Activated naive CD8-positive, alpha-beta T cell treated with anti-CD3 and anti-CD28 coated beads, Interleukin-2, amount 50 U/mL, for 24 hours (primary cell): ENCODE measurements at regions not wholly inside any gene's neighbourhood (a gene's known extent, or its start where the extent isn't known, plus 50 kb on each side); places are given as distances from the start of the nearest gene placed in this dataset.

Experiments
- ATAC-seq: fragments of 150-1000 bp; cut with Tn5 transposase; one replicate; pipeline ENCODE4 v1.10.0; 2021
- DNase-seq: peaks from one replicate; pipeline ENCODE4 v3.0.0; 2021
- H3K27ac Mint-ChIP-seq: one replicate; pipeline ENCODE4 v1.8.0; 2021; ENCODE audit warnings: mild to moderate bottlenecking, mixed read lengths
- H3K27me3 Mint-ChIP-seq: one replicate; pipeline ENCODE4 v1.8.0; 2021; ENCODE audit warnings: mixed read lengths
- H3K36me3 Mint-ChIP-seq: one replicate; pipeline ENCODE4 v1.8.0; 2021; ENCODE audit warnings: low read depth, mixed read lengths
- H3K4me1 Mint-ChIP-seq: one replicate; pipeline ENCODE4 v1.8.0; 2021; ENCODE audit warnings: mixed read lengths
- H3K4me3 Mint-ChIP-seq: one replicate; pipeline ENCODE4 v1.8.0; 2021; ENCODE audit warnings: mild to moderate bottlenecking, moderate library complexity, mixed read lengths
- H3K9me3 Mint-ChIP-seq: one replicate; pipeline ENCODE4 v1.8.0; 2021; ENCODE audit warnings: mixed read lengths

- H3K27me3 Mint-ChIP-seq: no peaks in the 10 kb centered on the region
- no peaks in the 10 kb centered on the region for H3K36me3 Mint-ChIP-seq
- no peaks in the 10 kb centered on the region for H3K4me1 Mint-ChIP-seq
- H3K27ac Mint-ChIP-seq: no peak overlapping the region
- no peak for ATAC-seq
- H3K4me3 Mint-ChIP-seq: no peak overlapping the region
- no peak for DNase-seq
- peaks cover 11% of the 10 kb centered on the region for H3K9me3 Mint-ChIP-seq
Observed at GRCh38 chr12:23084236-23084995, 459.4 kb downstream of the ETNK1 start.

DNA sequence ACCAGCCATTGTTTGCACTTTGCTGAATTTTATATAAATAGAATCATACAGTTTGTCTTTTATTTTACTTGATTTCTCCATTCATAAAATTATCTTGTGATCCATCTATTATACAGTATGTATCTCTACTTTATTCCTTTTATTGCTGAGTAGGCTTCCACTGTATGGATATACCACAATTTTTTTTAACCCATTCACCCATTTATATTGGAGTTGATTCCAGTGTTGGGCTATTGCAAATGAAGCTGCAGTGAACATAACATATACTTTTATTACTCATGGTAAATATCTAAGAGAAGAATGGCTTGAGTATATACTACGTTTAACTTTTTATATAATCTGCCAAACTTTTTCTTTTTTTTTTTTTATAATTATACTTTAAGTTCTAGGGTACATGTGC, 463.6 kb downstream of the ETNK1 start:
- Mint-ChIP-seq H3K9me3 (peaks cover 5% of the 10 kb centered on the region), H3K4me3 (no peak overlapping the region), H3K4me1 (no peaks in the 10 kb centered on the region), H3K36me3 (no peaks in the 10 kb centered on the region), H3K27ac (no peak overlapping the region), H3K27me3 (no peaks in the 10 kb centered on the region)
- no peak for ATAC-seq
- DNase-seq: no peak

GRCh38 chr12:23093488-23093887, 468.5 kb downstream of the ETNK1 start:
- peaks cover 5% of the 10 kb centered on the region for H3K9me3 Mint-ChIP-seq

DNA sequence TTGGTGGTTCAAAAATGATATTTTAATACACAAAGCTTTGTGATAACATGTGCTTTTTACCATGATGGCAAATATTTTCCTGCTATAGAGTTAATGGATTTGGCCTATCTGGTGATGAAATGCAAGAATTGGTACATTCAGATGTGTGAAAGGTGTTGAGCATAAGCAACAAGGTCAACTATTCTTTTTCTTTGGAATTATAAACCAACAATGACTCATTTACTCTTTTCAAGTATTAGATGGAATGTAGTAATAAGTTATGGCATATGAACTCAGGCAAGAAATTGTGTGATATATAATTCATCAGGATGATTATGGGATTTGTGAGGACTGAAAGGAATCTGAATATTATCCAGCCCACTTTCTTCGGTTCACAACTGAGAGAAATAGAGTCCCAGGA, 471.4 kb downstream of the ETNK1 start:
- Mint-ChIP-seq H3K27ac (no peak overlapping the region), H3K9me3 (peaks cover 5% of the 10 kb centered on the region), H3K4me1 (no peaks in the 10 kb centered on the region), H3K27me3 (no peaks in the 10 kb centered on the region), H3K4me3 (no peak overlapping the region), H3K36me3 (no peaks in the 10 kb centered on the region)
- ATAC-seq (no peak), DNase-seq (no peak)

More at GRCh38 chr12:23093488-23093887, 468.5 kb downstream of the ETNK1 start:
- Mint-ChIP-seq H3K27ac (no peak overlapping the region), H3K4me1 (no peaks in the 10 kb centered on the region), H3K27me3 (no peaks in the 10 kb centered on the region), H3K4me3 (no peak overlapping the region), H3K36me3 (no peaks in the 10 kb centered on the region)
- no peak for DNase-seq
- ATAC-seq: no peak

- H3K36me3 Mint-ChIP-seq: no peaks in the 10 kb centered on the region
- H3K4me1 Mint-ChIP-seq: no peaks in the 10 kb centered on the region
- H3K4me3 Mint-ChIP-seq: no peak overlapping the region
- H3K27ac Mint-ChIP-seq: no peak overlapping the region
- no peaks in the 10 kb centered on the region for H3K27me3 Mint-ChIP-seq
- DNase-seq (no peak), ATAC-seq (no peak)
- H3K9me3 Mint-ChIP-seq: no peaks in the 10 kb centered on the region
Observed at GRCh38 chr12:23098110-23098509, 473.1 kb downstream of the ETNK1 start.

- H3K9me3 Mint-ChIP-seq: no peaks in the 10 kb centered on the region
- no peak for ATAC-seq
- H3K4me3 Mint-ChIP-seq: no peak overlapping the region
- H3K36me3 Mint-ChIP-seq: no peaks in the 10 kb centered on the region
- H3K27ac Mint-ChIP-seq: no peak overlapping the region
- H3K4me1 Mint-ChIP-seq: no peaks in the 10 kb centered on the region
- no peaks in the 10 kb centered on the region for H3K27me3 Mint-ChIP-seq
- no peak for DNase-seq
Observed at GRCh38 chr12:23098517-23098916, 473.5 kb downstream of the ETNK1 start.

- no peaks in the 10 kb centered on the region for H3K4me1 Mint-ChIP-seq
- H3K9me3 Mint-ChIP-seq: no peaks in the 10 kb centered on the region
- DNase-seq: no peak
- H3K4me3 Mint-ChIP-seq: no peak overlapping the region
- no peaks in the 10 kb centered on the region for H3K36me3 Mint-ChIP-seq
- no peak overlapping the region for H3K27ac Mint-ChIP-seq
- H3K27me3 Mint-ChIP-seq: no peaks in the 10 kb centered on the region
- no peak for ATAC-seq
Observed at GRCh38 chr12:23099104-23099503, 474.1 kb downstream of the ETNK1 start.

DNA sequence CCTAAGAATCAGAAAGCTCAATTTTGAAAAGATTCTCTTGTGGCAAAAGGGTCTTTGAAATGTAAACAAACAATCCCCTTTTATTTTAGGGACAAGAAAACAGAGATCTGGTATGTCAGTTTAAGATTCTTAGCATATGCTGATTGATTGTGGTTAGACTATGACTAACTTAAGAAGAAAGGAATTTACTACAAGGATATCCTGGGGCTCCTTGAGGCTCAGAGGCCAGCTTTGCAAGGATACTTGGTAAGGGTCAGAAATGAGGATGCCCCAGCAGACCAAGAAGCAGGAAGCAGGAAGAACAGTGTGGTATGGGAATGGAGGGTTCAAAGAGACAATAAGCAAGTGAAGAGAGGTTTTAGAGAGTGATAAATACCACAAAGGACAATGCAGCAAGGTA, 474.6 kb downstream of the ETNK1 start:
- Mint-ChIP-seq H3K4me3 (no peak overlapping the region), H3K27me3 (no peaks in the 10 kb centered on the region), H3K36me3 (no peaks in the 10 kb centered on the region), H3K27ac (no peak overlapping the region), H3K4me1 (no peaks in the 10 kb centered on the region), H3K9me3 (no peaks in the 10 kb centered on the region)
- DNase-seq (no peak), ATAC-seq (no peak)

DNA sequence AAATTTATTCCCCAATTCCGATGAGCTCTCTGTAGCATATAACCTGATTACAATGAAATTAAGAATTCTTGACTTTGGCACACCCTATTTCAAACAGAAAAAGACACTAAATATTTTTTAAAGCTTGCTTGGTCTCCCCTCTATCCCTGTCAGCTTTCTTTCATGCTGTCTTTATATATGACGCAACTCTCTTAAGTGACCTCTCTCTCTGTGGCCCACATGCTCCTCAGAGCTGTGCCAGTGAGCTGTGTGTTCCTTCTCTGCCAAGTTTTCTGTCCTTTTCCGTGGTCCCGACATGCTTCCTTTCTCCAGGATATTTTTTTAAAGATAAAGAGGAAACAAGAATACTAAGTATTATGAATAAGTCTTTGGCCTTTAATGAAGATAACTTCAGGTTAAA, 484.0 kb downstream of the ETNK1 start:
- Mint-ChIP-seq H3K4me3 (no peak overlapping the region), H3K4me1 (no peaks in the 10 kb centered on the region), H3K27ac (no peak overlapping the region), H3K36me3 (no peaks in the 10 kb centered on the region), H3K9me3 (no peaks in the 10 kb centered on the region), H3K27me3 (no peaks in the 10 kb centered on the region)
- no peak for ATAC-seq
- DNase-seq: no peak

- Mint-ChIP-seq H3K4me3 (no peak overlapping the region), H3K27ac (no peak overlapping the region), H3K36me3 (no peaks in the 10 kb centered on the region), H3K4me1 (no peaks in the 10 kb centered on the region), H3K9me3 (no peaks in the 10 kb centered on the region), H3K27me3 (no peaks in the 10 kb centered on the region)
- DNase-seq (no peak), ATAC-seq (no peak)
Observed at GRCh38 chr12:23113781-23114180, 488.8 kb downstream of the ETNK1 start.

DNA sequence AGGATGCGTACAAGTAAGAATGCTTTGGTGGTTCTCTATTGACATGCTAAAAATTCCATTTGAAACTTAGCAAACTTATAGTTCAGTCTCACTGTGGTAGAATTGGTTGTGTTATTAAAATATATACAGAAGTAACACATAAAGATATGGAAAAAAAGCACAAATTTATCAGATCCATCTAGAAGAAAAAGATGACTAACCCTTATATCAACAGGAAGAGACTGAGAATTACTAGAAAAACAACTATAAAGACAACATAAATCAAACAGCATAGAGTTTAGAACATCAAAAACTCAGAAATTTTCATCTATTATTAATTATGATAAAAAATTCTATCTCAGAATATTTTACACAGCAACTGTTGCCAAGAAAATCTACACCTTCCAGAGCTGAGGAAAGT, 491.0 kb downstream of the ETNK1 start:
- Mint-ChIP-seq H3K4me1 (no peaks in the 10 kb centered on the region), H3K9me3 (no peaks in the 10 kb centered on the region), H3K27ac (no peak overlapping the region), H3K27me3 (no peaks in the 10 kb centered on the region), H3K36me3 (no peaks in the 10 kb centered on the region), H3K4me3 (no peak overlapping the region)
- DNase-seq: no peak
- ATAC-seq: no peak

- no peak overlapping the region for H3K27ac Mint-ChIP-seq
- no peaks in the 10 kb centered on the region for H3K27me3 Mint-ChIP-seq
- H3K4me1 Mint-ChIP-seq: no peaks in the 10 kb centered on the region
- ATAC-seq: no peak
- DNase-seq: no peak
- no peaks in the 10 kb centered on the region for H3K9me3 Mint-ChIP-seq
- H3K36me3 Mint-ChIP-seq: no peaks in the 10 kb centered on the region
- H3K4me3 Mint-ChIP-seq: no peak overlapping the region
Observed at GRCh38 chr12:23126794-23127193, 501.8 kb downstream of the ETNK1 start.

- Mint-ChIP-seq H3K27me3 (no peaks in the 10 kb centered on the region), H3K27ac (no peak overlapping the region)
- DNase-seq: no peak
Observed at GRCh38 chr12:23127701-23128100, 502.7 kb downstream of the ETNK1 start.

GRCh38 chr12:23128462-23128861, 503.5 kb downstream of the ETNK1 start:
- no peaks in the 10 kb centered on the region for H3K36me3 Mint-ChIP-seq
- no peak overlapping the region for H3K27ac Mint-ChIP-seq
- no peaks in the 10 kb centered on the region for H3K9me3 Mint-ChIP-seq
- H3K4me1 Mint-ChIP-seq: no peaks in the 10 kb centered on the region
- no peak overlapping the region for H3K4me3 Mint-ChIP-seq
- DNase-seq: no peak
- H3K27me3 Mint-ChIP-seq: no peaks in the 10 kb centered on the region
- no peak for ATAC-seq

More at GRCh38 chr12:23127701-23128100, 502.7 kb downstream of the ETNK1 start:
- Mint-ChIP-seq H3K36me3 (no peaks in the 10 kb centered on the region), H3K4me3 (no peak overlapping the region), H3K4me1 (no peaks in the 10 kb centered on the region), H3K9me3 (no peaks in the 10 kb centered on the region)
- no peak for ATAC-seq

- H3K27ac Mint-ChIP-seq: no peak overlapping the region
- ATAC-seq (no peak), DNase-seq (no peak)
- no peaks in the 10 kb centered on the region for H3K36me3 Mint-ChIP-seq
- H3K27me3 Mint-ChIP-seq: no peaks in the 10 kb centered on the region
- no peak overlapping the region for H3K4me3 Mint-ChIP-seq
- H3K9me3 Mint-ChIP-seq: peaks cover 5% of the 10 kb centered on the region
- no peaks in the 10 kb centered on the region for H3K4me1 Mint-ChIP-seq
Observed at GRCh38 chr12:23132357-23132756, 507.4 kb downstream of the ETNK1 start.

DNA sequence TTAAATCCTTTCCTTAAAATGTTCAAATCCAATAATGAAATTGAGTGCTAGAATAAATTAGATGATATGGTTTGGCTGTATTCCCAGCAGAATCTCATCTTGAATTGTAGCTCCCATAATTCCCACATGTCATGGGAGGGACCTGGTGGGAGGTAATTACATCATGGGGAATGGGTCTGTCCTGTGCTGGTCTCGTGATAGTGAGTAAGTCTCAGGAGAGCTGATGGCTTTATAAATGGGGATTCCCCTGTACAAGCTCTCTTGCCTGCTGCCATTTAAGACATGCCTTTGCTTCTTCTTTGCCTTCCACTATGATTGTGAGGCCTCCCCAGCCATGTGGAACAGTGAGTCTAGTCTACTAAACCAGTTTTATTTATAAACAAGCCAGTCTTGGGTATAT, 508.5 kb downstream of the ETNK1 start:
- Mint-ChIP-seq H3K27ac (no peak overlapping the region), H3K36me3 (no peaks in the 10 kb centered on the region), H3K9me3 (peaks cover 5% of the 10 kb centered on the region), H3K27me3 (no peaks in the 10 kb centered on the region), H3K4me3 (no peak overlapping the region), H3K4me1 (no peaks in the 10 kb centered on the region)
- no peak for ATAC-seq
- no peak for DNase-seq
